ENCODE measurements at regions not wholly inside any gene's neighbourhood (a gene's known extent, or its start where the extent isn't known, plus 50 kb on each side); places are given as distances from the start of the nearest gene placed in this dataset.

DNA sequence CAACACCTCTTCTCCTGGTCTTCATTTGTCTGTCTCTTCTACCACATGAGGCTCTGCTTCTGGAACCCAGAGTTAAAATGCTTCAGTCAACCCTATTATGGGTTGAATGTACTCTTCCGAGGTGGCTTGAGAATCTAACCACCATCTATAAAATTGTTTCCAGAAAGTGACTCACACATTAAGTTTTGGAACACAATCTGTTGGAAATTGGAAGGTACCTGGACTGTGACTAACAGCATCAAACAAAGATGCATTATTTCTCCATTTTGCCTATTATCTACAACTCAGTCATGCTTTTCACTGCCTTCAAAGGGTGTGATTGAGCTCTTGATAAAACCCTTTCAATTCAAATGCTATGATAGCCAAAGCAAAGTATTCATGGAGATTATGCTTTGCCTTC is 499.0 kb upstream of the SEMA6D start:
- TF ChIP-seq POLR2AphosphoS5 (IDR thresholded peaks at IDR 0.05; ENCODE audit: low read depth, low read length), result no peak
- TF ChIP-seq, protein P1, sequence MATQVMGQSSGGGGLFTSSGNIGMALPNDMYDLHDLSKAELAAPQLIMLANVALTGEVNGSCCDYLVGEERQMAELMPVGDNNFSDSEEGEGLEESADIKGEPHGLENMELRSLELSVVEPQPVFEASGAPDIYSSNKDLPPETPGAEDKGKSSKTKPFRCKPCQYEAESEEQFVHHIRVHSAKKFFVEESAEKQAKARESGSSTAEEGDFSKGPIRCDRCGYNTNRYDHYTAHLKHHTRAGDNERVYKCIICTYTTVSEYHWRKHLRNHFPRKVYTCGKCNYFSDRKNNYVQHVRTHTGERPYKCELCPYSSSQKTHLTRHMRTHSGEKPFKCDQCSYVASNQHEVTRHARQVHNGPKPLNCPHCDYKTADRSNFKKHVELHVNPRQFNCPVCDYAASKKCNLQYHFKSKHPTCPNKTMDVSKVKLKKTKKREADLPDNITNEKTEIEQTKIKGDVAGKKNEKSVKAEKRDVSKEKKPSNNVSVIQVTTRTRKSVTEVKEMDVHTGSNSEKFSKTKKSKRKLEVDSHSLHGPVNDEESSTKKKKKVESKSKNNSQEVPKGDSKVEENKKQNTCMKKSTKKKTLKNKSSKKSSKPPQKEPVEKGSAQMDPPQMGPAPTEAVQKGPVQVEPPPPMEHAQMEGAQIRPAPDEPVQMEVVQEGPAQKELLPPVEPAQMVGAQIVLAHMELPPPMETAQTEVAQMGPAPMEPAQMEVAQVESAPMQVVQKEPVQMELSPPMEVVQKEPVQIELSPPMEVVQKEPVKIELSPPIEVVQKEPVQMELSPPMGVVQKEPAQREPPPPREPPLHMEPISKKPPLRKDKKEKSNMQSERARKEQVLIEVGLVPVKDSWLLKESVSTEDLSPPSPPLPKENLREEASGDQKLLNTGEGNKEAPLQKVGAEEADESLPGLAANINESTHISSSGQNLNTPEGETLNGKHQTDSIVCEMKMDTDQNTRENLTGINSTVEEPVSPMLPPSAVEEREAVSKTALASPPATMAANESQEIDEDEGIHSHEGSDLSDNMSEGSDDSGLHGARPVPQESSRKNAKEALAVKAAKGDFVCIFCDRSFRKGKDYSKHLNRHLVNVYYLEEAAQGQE (IDR thresholded peaks at IDR 0.05; ENCODE audit: insufficient read depth in 1 of 2, low read depth in 2 of 2, low read length in 2 of 2), result no peak
- TF ChIP-seq SIN3A (IDR thresholded peaks at IDR 0.05; ENCODE audit: borderline replicate concordance, insufficient read depth, low read length), result no peak
